ENCODE measurements at regions not wholly inside any gene's neighbourhood (a gene's known extent, or its start where the extent isn't known, plus 50 kb on each side); places are given as distances from the start of the nearest gene placed in this dataset.

DNA sequence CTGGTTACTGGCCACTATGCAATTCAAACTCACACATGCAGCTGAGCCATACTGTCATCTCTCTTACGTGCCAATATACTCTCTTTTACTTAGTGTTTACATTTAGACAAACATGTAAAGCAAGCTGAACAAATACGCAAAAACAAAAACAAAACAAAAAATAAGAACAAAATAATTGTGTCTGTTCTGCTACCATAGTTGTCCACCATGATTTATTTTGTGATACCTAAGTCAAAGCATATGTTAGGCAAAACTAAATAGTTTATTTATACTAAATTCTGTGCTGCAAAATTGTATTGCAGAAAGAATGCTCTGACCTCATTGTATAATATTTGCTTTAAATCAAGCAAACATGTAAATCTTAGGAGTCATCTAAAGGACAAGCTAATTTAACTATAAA is 943.2 kb upstream of the AGA start:
- H3K27me3 ChIP-seq (ENCODE audit: control insufficient read depth, insufficient read depth, low read length), result no peaks in the 10 kb centered on the region
- ATAC-seq (ENCODE audit: low read depth in 2 of 2) (no peak), DNase-seq (no peak)
- Mint-ChIP-seq H3K9me3 (peaks cover 0 to 15% (median 5%) of the 10 kb centered on the region in 7 donors), H3K27me3 (no peaks in the 10 kb centered on the region), H3K4me3 (no peak overlapping the region), H3K4me1 (no peaks in the 10 kb centered on the region), H3K27ac (no peak overlapping the region), H3K36me3 (no peaks in the 10 kb centered on the region)
- H3K36me3 ChIP-seq (ENCODE audit: control insufficient read depth, insufficient read depth, low read length), result no peaks in the 10 kb centered on the region
- no peak overlapping the region for H3K27ac ChIP-seq (ENCODE audit: insufficient read depth, low read length, poor library complexity, severe bottlenecking)
- H3K4me1 ChIP-seq (ENCODE audit: control insufficient read depth, insufficient read depth, low read length, poor library complexity, severe bottlenecking), result no peaks in the 10 kb centered on the region
- H3K4me3 ChIP-seq (ENCODE audit: low read depth, low read length), result no peak overlapping the region
- no peaks in the 10 kb centered on the region for H3K9me3 ChIP-seq (ENCODE audit: control insufficient read depth in 2 of 2, low read length in 2 of 2)

DNA sequence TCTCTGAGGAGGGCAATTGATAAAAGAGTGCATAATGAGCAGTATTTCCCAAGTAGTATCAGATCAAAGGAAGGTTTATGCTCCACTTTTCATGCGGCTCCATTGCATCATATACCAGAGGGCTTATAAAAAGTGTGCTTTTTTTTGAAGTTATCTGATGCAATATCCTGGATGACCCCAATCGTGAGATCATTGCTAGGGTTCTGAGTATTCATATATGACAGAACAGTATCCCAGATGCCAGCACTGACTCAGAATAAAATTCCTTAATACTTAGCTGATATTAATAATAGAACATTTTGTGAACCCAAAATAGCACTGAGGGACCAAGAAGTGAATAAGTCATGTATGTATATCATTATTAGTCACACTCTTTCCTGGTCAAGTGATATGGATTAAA is 945.5 kb upstream of the AGA start:
- Mint-ChIP-seq H3K27me3 (no peaks in the 10 kb centered on the region), H3K27ac (no peak overlapping the region), H3K4me1 (no peaks in the 10 kb centered on the region), H3K4me3 (no peak overlapping the region), H3K9me3 (peaks cover 0 to 15% (median 5%) of the 10 kb centered on the region in 7 donors), H3K36me3 (no peaks in the 10 kb centered on the region)
- DNase-seq (no peak), ATAC-seq (ENCODE audit: low read depth in 2 of 2) (no peak)
- H3K4me3 ChIP-seq (ENCODE audit: low read depth, low read length), result no peak overlapping the region
- H3K9me3 ChIP-seq (ENCODE audit: control insufficient read depth in 2 of 2, low read length in 2 of 2), result no peaks in the 10 kb centered on the region
- no peaks in the 10 kb centered on the region for H3K36me3 ChIP-seq (ENCODE audit: control insufficient read depth, insufficient read depth, low read length)
- H3K4me1 ChIP-seq (ENCODE audit: control insufficient read depth, insufficient read depth, low read length, poor library complexity, severe bottlenecking), result no peaks in the 10 kb centered on the region
- no peaks in the 10 kb centered on the region for H3K27me3 ChIP-seq (ENCODE audit: control insufficient read depth, insufficient read depth, low read length)
- no peak overlapping the region for H3K27ac ChIP-seq (ENCODE audit: insufficient read depth, low read length, poor library complexity, severe bottlenecking)

DNA sequence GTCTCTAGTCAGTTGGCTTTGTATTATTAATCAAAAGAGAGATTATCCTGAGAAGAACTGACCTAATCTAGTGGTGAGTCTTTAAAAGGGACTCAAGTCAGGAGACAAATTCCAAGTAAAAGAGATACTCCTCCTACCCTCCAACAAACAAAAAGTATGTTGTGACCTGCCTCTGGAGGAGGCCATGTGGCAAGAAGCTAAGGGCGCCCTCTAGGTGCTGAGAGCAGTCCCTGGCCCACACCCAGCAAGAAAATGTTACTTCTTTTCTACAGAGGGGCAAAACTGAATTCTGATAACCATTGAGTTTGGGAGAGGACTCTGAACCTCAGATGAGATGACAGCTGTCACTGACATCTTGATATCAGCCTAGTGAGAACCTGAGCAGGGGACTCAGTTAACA is 953.6 kb upstream of the AGA start:
- Histone ChIP-seq H3K36me3 (ENCODE audit: control insufficient read depth, insufficient read depth, low read length) (no peaks in the 10 kb centered on the region), H3K4me3 (ENCODE audit: low read depth, low read length) (no peak overlapping the region), H3K4me1 (ENCODE audit: control insufficient read depth, insufficient read depth, low read length, poor library complexity, severe bottlenecking) (no peaks in the 10 kb centered on the region), H3K9me3 (ENCODE audit: control insufficient read depth in 2 of 2, low read length in 2 of 2) (peaks cover 0 to 5% of the 10 kb centered on the region in 2 experiments), H3K27ac (ENCODE audit: insufficient read depth, low read length, poor library complexity, severe bottlenecking) (no peak overlapping the region), H3K27me3 (ENCODE audit: control insufficient read depth, insufficient read depth, low read length) (no peaks in the 10 kb centered on the region)
- H3K9me3 Mint-ChIP-seq, result peaks cover 0 to 12% (median 3%) of the 10 kb centered on the region in 7 donors
- no peaks in the 10 kb centered on the region for H3K27me3 Mint-ChIP-seq
- no peak for ATAC-seq (ENCODE audit: low read depth in 2 of 2)
- no peak overlapping the region for H3K27ac Mint-ChIP-seq
- no peaks in the 10 kb centered on the region for H3K4me1 Mint-ChIP-seq
- no peaks in the 10 kb centered on the region for H3K36me3 Mint-ChIP-seq
- no peak overlapping the region for H3K4me3 Mint-ChIP-seq
- no peak for DNase-seq

DNA sequence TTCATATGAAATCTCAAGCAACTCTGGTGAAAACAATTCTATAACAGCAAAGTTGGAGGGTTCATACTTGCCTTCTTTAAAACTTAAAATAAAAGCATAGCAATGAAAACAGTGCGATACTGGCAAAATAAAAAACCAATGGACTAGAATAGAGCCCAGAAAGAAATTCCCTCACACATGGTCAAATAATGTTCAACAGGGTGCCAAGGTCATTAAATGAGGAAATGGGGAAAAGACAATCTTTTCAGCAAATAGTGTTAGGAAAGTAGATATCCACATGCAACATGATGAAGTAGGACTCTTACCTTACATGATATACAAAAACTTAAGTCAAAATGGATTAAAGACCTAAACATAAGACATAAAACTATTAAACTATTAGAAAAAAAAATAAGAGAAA is 970.2 kb upstream of the AGA start:
- ATAC-seq (ENCODE audit: low read depth in 2 of 2) (no peak), DNase-seq (no peak)
- no peaks in the 10 kb centered on the region for H3K27me3 Mint-ChIP-seq
- peaks cover 2 to 5% of the 10 kb centered on the region in 2 experiments for H3K9me3 ChIP-seq (ENCODE audit: control insufficient read depth in 2 of 2, low read length in 2 of 2)
- no peaks in the 10 kb centered on the region for H3K36me3 Mint-ChIP-seq
- no peaks in the 10 kb centered on the region for H3K4me1 ChIP-seq (ENCODE audit: control insufficient read depth, insufficient read depth, low read length, poor library complexity, severe bottlenecking)
- H3K27ac Mint-ChIP-seq, result no peak overlapping the region
- H3K9me3 Mint-ChIP-seq, result peaks cover 0 to 10% (median 4%) of the 10 kb centered on the region in 7 donors
- no peaks in the 10 kb centered on the region for H3K36me3 ChIP-seq (ENCODE audit: control insufficient read depth, insufficient read depth, low read length)
- no peaks in the 10 kb centered on the region for H3K4me1 Mint-ChIP-seq
- no peak overlapping the region for H3K4me3 ChIP-seq (ENCODE audit: low read depth, low read length)
- H3K27ac ChIP-seq (ENCODE audit: insufficient read depth, low read length, poor library complexity, severe bottlenecking), result no peak overlapping the region
- H3K4me3 Mint-ChIP-seq, result no peak overlapping the region
- no peaks in the 10 kb centered on the region for H3K27me3 ChIP-seq (ENCODE audit: control insufficient read depth, insufficient read depth, low read length)

DNA sequence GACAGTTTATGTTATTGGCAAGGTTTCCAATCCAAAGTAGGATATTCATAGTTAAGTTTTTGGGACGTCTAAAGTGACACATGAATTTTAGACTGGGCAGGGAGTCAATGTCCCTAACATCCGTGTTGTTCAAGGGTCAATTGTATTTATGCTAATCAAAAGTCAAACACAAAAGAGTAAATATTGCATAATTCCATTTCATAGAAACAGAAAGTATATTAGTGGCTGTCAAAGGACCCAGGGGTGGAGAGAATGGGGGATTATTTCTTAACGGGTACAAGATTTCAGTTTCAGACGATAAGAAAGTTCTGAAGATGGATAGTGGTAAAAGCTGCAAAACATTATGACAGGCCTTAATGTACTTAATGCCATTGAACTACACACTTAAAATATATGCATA is 971.8 kb upstream of the AGA start:
- peaks cover 2 to 5% of the 10 kb centered on the region in 2 experiments for H3K9me3 ChIP-seq (ENCODE audit: control insufficient read depth in 2 of 2, low read length in 2 of 2)
- Mint-ChIP-seq H3K4me1 (no peaks in the 10 kb centered on the region), H3K4me3 (no peak overlapping the region), H3K27me3 (no peaks in the 10 kb centered on the region), H3K9me3 (peaks cover under 1 to 7% (median 4%) of the 10 kb centered on the region in 7 donors), H3K36me3 (no peaks in the 10 kb centered on the region), H3K27ac (no peak overlapping the region)
- no peaks in the 10 kb centered on the region for H3K27me3 ChIP-seq (ENCODE audit: control insufficient read depth, insufficient read depth, low read length)
- no peaks in the 10 kb centered on the region for H3K4me1 ChIP-seq (ENCODE audit: control insufficient read depth, insufficient read depth, low read length, poor library complexity, severe bottlenecking)
- H3K36me3 ChIP-seq (ENCODE audit: control insufficient read depth, insufficient read depth, low read length), result no peaks in the 10 kb centered on the region
- ATAC-seq (ENCODE audit: low read depth in 2 of 2) (no peak), DNase-seq (no peak)
- no peak overlapping the region for H3K27ac ChIP-seq (ENCODE audit: insufficient read depth, low read length, poor library complexity, severe bottlenecking)
- no peak overlapping the region for H3K4me3 ChIP-seq (ENCODE audit: low read depth, low read length)

DNA sequence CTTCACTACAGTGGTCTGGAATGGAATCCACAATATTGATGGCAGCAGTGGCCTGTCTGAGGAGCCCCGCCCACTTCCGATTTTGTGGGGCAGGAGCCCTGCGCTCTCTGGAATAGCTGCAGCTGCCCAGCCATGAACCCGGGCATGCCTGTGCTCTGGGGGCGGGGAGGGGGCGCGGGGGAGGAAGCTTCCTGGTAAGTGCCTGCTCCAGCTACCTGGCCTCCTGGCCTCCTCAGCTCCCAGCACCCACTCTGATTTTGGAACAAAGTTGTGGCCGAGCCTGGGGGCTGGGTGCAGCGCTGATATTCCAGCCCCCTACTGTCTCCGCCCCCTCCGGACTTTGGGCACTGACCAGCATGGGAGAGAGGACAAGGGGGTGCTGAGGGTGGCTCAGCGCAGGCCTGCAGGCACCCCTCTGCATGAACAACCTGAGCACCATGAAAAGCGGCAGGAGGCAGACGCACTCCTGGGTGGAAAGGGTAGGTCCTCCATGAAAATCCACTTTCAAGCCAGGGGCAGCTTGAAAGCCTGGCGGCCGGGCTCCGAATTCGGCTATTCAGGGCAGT is 972.7 kb upstream of the AGA start:
- Mint-ChIP-seq H3K36me3 (no peaks in the 10 kb centered on the region), H3K4me1 (no peaks in the 10 kb centered on the region), H3K9me3 (peaks cover 2 to 7% (median 4%) of the 10 kb centered on the region in 7 donors), H3K27me3 (no peaks in the 10 kb centered on the region), H3K4me3 (no peak overlapping the region), H3K27ac (no peak overlapping the region)
- no peaks in the 10 kb centered on the region for H3K36me3 ChIP-seq (ENCODE audit: control insufficient read depth, insufficient read depth, low read length)
- peaks cover 2 to 5% of the 10 kb centered on the region in 2 experiments for H3K9me3 ChIP-seq (ENCODE audit: control insufficient read depth in 2 of 2, low read length in 2 of 2)
- H3K4me1 ChIP-seq (ENCODE audit: control insufficient read depth, insufficient read depth, low read length, poor library complexity, severe bottlenecking), result no peaks in the 10 kb centered on the region
- H3K27me3 ChIP-seq (ENCODE audit: control insufficient read depth, insufficient read depth, low read length), result no peaks in the 10 kb centered on the region
- DNase-seq (no peak), ATAC-seq (ENCODE audit: low read depth in 2 of 2) (no peak)
- no peak overlapping the region for H3K27ac ChIP-seq (ENCODE audit: insufficient read depth, low read length, poor library complexity, severe bottlenecking)
- H3K4me3 ChIP-seq (ENCODE audit: low read depth, low read length), result no peak overlapping the region

DNA sequence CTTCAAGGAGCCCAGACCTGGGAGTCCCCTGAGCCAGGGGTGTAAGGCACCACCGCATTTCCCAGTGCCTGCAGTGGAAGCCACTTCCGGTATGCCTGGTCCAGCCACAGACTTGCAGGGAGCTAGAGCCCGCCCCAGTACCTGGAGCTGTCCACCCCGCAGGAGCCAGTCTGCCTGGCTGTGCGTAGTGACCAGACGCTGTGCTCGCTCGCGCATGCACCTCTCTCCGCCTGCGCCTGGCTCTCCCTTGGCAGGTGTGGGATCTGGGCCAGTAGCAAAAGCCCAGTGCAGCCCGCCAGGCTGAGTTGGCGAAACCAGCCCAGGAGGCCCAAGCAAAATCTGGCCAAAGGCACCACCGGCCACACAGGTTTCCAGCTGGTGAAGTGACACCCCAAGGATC is 973.7 kb upstream of the AGA start:
- Mint-ChIP-seq H3K9me3 (peaks cover 2 to 7% (median 4%) of the 10 kb centered on the region in 7 donors), H3K27me3 (no peaks in the 10 kb centered on the region), H3K27ac (no peak overlapping the region), H3K36me3 (no peaks in the 10 kb centered on the region), H3K4me1 (no peaks in the 10 kb centered on the region), H3K4me3 (no peak overlapping the region)
- Histone ChIP-seq H3K4me3 (ENCODE audit: low read depth, low read length) (no peak overlapping the region), H3K27me3 (ENCODE audit: control insufficient read depth, insufficient read depth, low read length) (no peaks in the 10 kb centered on the region), H3K9me3 (ENCODE audit: control insufficient read depth in 2 of 2, low read length in 2 of 2) (peaks cover 2 to 5% of the 10 kb centered on the region in 2 experiments), H3K36me3 (ENCODE audit: control insufficient read depth, insufficient read depth, low read length) (no peaks in the 10 kb centered on the region), H3K27ac (ENCODE audit: insufficient read depth, low read length, poor library complexity, severe bottlenecking) (no peak overlapping the region), H3K4me1 (ENCODE audit: control insufficient read depth, insufficient read depth, low read length, poor library complexity, severe bottlenecking) (no peaks in the 10 kb centered on the region)
- no peak for DNase-seq
- no peak for ATAC-seq (ENCODE audit: low read depth in 2 of 2)

DNA sequence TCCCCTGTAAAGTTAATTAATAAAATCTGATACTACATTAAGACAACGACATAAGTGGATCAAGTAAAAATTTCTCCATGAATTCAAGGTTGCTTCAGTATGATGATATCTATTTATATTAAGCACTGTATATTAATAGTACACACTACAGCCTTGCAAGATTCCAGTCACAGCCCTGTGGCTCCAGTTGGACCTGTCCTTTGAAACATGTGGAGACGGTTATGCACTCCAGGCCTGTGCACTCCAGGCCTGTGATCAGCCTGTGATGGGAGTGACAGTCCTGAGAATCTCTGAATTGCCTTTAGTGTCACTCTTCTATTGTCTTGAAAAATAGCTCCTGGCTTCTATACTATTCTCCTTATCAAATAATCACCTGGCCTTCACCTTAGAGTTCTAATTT is 981.1 kb upstream of the AGA start:
- Histone ChIP-seq H3K27ac (ENCODE audit: insufficient read depth, low read length, poor library complexity, severe bottlenecking) (no peak overlapping the region), H3K36me3 (ENCODE audit: control insufficient read depth, insufficient read depth, low read length) (no peaks in the 10 kb centered on the region), H3K9me3 (ENCODE audit: control insufficient read depth in 2 of 2, low read length in 2 of 2) (no peaks in the 10 kb centered on the region), H3K4me3 (ENCODE audit: low read depth, low read length) (no peak overlapping the region), H3K27me3 (ENCODE audit: control insufficient read depth, insufficient read depth, low read length) (no peaks in the 10 kb centered on the region), H3K4me1 (ENCODE audit: control insufficient read depth, insufficient read depth, low read length, poor library complexity, severe bottlenecking) (no peaks in the 10 kb centered on the region)
- Mint-ChIP-seq H3K4me3 (no peak overlapping the region), H3K27me3 (no peaks in the 10 kb centered on the region), H3K36me3 (no peaks in the 10 kb centered on the region), H3K9me3 (peaks cover 0 to 17% (median 5%) of the 10 kb centered on the region in 7 donors), H3K27ac (no peak overlapping the region), H3K4me1 (no peaks in the 10 kb centered on the region)
- no peak for DNase-seq
- no peak for ATAC-seq (ENCODE audit: low read depth in 2 of 2)
